GM19467 (cell line): ENCODE measurements at regions not wholly inside any gene's neighbourhood (a gene's known extent, or its start where the extent isn't known, plus 50 kb on each side); places are given as distances from the start of the nearest gene placed in this dataset.
"Not testable (repeated sequence)": the region's sequence is repeated elsewhere in the genome, so short reads cannot be mapped to it uniquely, and the experiment has no call there.

Experiments
- ATAC-seq: cut with Tn5 transposase; IDR thresholded peaks from one replicate; pipeline ENCODE4 v1.9.1; 2021; ENCODE audit warnings: mild to moderate bottlenecking, moderate library complexity; ENCODE audit not compliant: unreplicated experiment

- ATAC-seq: no peak
Measured at GRCh38 chr4:86522349-86522748, 71.8 kb upstream of the PTPN13 start.

DNA sequence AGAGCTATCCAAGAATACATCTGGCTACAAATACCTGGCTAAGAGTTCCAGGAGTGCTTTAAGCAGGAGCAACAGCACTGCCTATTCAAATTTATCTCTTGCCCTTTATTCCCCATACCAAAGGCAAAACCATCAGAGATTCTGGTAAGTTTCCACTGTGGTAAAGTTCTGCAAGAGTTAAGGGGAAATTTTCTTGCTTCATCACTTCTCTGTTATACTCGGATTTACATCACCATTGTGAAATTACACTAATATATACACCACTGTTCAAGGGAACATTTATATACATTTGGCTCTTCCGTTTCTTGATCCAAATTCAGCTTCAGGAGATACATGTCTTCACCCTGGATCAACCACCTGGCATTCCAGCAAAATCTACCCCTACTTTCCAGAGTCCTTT, 70.8 kb upstream of the PTPN13 start:
- no peak for ATAC-seq

DNA sequence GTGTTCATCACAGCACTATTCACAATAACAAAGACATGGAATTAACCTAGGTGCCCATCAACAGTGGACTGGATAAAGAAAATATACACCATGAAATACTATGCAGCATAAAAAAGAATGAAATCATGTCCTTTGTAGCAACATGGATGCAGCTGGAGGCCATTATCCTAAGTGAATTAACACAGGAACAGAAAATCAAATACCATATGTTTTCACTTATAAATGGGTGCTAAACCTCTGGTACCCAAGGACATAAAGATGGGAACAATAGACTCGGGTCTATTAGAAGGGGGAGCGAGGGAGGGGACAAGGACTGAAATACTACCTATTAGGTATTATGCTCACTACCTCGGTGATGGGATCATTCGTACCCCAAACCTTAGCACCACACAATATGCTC, 66.4 kb upstream of the PTPN13 start:
- not testable (repeated sequence) for ATAC-seq

GRCh38 chr4:86529436-86529835, 64.7 kb upstream of the PTPN13 start:
- no peak for ATAC-seq

- peak; percentile 64 for ATAC-seq
Measured at GRCh38 chr4:86530183-86530582, 63.9 kb upstream of the PTPN13 start.

GRCh38 chr4:86531440-86531839, 62.7 kb upstream of the PTPN13 start:
- ATAC-seq: no peak

- no peak for ATAC-seq
Measured at GRCh38 chr4:86532851-86533250, 61.3 kb upstream of the PTPN13 start.

DNA sequence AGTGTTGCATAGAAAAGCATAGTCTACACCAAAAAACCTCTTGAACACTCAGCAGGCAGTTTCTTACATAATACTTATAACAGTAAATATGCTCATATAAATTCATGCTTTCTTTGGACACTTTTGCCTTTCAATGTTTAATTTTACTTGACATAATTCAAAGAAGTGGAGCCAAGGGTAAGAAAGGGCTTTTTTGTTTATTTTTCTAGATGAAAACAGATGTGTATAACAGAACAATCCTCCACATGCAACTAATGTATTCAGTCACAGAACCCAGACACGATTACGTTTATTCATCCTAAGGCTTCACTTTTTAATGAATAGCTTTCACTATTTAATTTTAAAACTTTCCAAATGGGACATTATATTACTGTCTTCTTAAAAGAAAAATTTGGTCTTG, 58.0 kb upstream of the PTPN13 start:
- no peak for ATAC-seq

GRCh38 chr4:86542319-86543027, 51.6 kb upstream of the PTPN13 start:
- ATAC-seq: no peak

GRCh38 chr4:86543080-86543479, 51.0 kb upstream of the PTPN13 start:
- no peak for ATAC-seq

DNA sequence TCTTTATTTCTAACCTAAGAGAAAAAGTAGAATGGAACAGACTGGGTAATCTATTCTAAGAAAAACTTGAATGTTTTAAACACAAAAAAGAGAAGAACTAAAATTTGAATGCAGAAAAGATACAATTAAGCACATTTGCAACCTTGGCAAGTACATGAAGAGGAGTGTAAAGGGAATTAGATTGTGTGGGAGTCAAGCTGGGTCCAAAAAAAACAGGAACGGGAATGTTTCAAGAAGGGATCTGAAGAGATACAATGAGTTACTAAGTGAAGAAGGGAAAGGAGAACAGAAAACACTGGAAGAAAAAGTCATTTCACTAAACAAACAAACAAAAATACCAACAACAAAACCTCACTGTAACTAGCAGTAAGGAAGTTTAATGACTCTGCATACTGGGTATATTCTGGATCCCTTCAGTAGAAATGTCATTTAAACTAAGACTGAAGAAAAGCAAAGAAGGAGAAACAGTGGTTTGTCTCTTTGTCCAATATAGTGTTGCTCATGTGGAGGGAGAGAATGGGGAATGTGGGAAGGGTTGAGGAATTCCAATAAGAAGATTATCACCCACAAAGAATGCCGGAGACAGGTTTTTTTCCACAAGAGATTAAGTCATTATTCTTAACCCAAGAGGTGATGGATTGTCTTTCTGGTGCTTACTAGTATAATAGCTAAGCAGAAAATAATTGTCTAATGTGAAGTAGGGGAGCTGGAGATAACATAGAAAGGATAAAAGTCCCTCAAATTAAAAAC, 50.4 kb upstream of the PTPN13 start:
- no peak for ATAC-seq

GRCh38 chr4:86544310-86544966, 49.7 kb upstream of the PTPN13 start:
- ATAC-seq: peak; percentile 78
